ENCODE measurements at regions not wholly inside any gene's neighbourhood (a gene's known extent, or its start where the extent isn't known, plus 50 kb on each side); places are given as distances from the start of the nearest gene placed in this dataset.

DNA sequence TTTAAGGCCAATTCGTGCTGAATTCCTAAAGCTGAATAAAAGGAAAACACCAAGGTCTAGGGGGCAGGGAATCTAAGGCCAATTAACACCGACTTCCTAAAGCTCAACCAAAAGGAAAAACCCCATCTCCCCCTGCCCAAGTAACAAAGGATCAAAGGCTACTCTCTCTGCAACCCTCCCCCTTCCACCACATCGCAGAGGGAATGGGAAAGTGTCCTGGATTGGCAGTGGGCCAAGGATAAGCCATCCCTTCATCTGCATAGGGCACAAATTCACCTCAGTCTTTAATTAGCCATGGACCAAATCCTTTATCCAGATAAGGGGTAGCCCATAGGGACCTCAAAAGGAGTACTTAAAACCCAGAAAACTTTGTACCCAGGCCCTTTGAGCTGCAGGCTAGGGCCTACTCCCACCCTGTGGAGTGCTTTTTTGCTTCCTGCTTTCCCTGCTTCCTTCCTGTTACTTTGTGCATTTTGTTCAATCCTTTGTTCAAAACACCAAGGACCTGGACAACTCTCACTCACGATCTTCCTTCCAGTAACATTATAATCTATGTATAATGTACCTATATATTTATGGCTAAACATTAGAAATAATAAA is 2119.8 kb upstream of the CELF4 start:
- DNase-seq: no peak

DNA sequence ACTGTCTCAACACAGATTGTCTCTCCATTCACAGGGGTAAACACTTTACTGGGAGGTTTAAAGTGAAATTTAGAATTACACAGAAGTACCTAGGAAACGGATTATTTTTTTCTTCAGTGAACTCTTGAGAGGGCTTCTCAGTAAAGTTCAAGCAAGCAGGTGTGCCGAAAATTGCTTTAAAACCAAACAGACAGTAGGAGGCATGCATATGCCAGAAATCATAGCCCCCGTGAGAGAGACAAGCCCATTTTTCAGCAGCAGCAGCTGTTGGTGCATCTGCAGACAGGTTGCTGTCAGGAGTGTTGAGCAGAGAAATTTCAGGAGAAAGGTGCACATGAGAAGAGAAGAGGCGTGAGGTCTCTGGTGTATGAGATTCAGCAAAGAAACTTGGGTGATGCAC is 2115.5 kb upstream of the CELF4 start:
- DNase-seq: no peak

DNA sequence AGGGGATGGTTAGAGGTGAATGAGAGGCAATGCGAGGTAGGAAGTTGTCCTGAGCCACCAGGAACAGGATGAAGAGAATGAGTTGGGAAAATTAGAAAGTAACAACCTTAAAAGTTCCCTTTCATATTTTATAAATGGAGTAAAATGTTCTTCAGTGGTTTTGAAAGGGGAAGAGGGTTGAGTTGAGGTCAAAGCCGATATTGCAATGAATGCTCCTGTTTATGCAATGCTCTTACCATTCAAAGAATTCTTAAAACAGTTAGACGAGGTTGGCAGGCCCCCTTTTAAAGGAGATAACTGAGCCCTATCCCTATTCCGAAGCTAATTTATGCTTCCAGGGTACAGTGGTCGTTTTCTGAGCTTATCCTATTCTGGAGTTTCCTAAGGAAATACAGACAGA is 2110.3 kb upstream of the CELF4 start:
- no peak for DNase-seq

DNA sequence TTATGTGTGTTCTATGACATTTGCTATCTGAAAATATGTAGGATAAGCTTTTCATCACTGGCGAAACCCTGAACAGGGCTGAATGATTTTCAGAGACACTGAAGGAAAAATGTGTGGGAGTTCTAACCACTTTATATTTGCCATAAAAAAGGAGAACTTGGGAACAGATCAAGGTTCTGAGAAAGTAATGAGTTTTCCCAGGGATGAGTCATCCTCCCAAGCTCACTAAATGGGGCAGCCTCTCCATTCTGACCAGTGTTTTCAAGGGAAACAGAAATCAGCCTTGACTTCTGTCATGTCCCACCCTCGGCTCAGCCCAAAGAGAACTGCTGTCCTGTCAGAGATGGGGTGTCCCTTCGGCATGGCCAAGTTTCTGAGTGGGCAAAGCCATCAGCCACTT is 2109.8 kb upstream of the CELF4 start:
- DNase-seq: no peak

DNA sequence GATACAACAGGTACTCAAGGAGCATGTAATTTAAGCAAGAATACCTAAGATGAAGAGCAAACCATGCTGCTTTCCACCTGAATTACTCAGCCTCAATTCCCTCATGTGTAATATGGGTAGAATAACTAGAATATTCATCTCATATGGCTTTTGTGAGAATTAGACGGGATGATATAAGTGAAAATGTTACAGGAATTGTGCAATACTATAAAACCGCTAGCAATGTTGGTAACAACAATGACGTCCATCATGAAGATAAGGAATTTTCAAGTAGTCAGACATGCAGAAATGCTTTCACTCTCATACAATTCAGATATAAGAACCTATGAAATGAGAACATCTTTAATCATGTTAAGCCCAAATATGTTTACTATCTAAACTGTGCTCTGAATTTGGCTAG is 2106.6 kb upstream of the CELF4 start:
- no peak for DNase-seq

DNA sequence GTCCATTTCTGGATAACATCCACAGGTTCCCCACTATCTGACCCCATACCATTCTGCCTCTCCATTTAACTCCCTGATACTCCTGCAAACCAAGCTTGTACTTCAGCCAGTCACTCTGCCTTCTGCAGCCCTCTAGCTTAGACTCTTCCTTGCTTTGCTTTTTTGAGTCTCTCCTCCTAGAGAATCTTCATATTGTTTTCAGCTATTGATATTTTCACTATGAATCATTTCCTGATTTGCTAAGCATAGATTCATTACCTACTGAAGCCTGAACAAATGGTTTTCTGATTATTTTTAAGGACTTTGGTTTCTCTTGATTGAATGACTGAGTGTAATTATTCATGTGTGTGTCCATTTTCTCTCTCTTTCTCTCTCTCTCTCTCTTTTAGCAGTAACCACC is 2102.3 kb upstream of the CELF4 start:
- DNase-seq: no peak

DNA sequence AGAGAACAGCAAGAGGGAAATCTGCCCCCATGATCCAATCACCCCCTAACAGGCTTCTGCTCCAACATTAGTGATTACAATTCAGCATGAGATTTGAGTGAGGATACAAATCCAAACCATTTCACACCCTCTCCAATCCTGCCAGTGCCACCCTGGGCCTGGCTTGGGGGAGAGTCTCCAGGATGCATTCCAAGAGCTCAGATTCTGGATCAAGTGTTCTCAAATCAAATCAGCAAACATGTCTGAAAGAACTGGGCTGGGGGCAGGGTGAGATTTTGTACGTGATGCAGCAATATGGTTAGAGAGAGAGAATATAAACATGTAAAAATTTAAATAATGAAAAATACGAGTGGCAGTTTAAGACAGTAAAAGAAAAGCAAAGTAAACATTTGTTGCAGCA is 2100.9 kb upstream of the CELF4 start:
- no peak for DNase-seq

DNA sequence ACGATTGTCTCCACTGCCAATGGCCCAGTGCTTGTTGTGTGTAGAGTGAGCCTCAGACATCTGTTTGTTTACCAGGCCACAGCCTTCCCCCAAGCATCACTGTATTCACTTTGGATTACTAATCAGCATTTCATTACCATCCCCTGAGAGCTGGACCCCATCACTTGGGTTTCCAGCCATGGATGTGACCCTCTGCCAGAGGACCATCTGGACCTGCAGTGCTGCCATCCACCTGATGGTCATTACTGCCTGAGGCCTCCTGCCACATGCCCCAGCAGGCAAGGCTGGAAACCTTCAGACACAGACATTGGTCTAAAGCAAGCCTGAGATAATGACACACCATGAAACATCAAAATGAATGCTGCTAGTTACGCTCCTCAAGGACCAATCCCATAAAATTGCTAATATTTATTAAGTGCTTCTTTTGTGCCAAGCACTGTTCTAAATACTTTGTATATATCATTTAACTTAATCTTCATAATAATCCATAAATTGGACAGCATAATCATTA is 2096.3 kb upstream of the CELF4 start:
- no peak for DNase-seq

DNA sequence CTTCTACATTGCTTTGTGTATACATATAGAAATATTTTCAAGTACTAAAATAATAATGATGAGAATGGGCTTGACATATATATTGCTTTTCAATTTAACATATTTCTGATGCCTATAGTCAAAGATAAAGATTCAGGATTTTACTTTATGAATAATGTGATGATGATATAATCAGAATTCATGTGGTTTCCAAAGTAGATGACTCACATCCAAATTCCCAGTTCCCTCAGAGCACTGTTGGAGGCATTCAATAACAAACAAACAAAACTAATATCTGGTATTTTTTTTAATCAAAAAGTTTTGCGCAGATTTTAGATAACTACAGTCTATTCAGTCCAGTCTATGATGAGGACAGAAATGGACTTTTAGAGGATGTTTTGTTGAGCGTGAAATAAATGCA is 2094.5 kb upstream of the CELF4 start:
- no peak for DNase-seq

DNA sequence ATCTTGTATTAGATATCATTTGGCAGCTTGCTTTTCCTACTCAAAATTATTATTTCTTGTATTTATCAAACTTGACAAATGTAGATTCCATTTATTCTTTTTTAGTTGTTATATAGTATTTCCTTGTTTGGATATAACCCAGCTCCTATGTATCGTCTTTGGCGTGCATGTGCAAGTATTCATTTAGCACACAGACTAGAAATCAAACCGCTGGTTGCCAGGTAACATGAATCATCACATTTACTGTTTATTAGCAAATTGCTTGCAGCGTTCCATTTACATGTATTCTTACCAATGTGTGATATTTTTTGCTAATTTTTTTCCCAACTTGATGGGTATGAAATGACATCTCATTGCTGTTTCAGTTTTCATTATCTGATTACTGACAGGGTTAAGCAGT is 2089.7 kb upstream of the CELF4 start:
- no peak for DNase-seq

DNA sequence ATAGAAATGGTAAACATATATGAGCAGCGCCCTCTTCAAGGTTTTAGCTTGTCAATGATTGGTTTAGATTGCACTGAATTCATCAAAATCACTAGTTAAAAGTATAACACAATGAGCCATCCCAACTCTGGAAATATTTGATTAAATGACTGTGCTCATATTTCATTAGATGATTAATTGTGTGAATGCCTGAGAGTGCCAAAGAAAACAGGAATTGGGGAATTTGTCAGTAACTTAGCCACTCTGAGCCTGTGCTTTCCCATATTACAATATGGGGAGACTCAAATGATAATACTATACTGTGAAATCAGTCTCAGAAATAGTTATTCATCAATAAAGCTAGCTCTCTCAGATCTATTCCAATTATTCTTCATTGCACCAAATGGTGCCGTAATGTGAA is 2087.6 kb upstream of the CELF4 start:
- no peak for DNase-seq

DNA sequence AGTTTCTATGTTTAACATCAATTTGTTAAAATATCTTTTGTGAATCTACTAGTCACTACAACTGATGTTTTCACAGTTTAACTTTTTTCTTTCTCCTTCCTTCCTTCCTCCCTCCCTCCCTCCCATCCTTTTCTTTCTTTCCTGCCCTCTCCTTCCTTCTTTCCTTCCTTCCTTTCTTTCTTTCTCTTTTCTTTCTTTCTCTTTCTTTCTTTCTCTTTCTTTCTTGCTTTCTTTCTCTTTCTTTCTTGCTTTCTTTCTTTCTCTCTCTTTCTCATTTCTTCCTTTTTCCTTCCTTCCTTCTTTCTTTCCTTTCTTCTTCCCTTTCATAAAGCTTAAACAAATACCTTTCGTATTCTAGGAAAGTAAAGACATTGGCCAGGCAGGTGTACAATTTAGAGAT is 2083.0 kb upstream of the CELF4 start:
- DNase-seq: no peak

DNA sequence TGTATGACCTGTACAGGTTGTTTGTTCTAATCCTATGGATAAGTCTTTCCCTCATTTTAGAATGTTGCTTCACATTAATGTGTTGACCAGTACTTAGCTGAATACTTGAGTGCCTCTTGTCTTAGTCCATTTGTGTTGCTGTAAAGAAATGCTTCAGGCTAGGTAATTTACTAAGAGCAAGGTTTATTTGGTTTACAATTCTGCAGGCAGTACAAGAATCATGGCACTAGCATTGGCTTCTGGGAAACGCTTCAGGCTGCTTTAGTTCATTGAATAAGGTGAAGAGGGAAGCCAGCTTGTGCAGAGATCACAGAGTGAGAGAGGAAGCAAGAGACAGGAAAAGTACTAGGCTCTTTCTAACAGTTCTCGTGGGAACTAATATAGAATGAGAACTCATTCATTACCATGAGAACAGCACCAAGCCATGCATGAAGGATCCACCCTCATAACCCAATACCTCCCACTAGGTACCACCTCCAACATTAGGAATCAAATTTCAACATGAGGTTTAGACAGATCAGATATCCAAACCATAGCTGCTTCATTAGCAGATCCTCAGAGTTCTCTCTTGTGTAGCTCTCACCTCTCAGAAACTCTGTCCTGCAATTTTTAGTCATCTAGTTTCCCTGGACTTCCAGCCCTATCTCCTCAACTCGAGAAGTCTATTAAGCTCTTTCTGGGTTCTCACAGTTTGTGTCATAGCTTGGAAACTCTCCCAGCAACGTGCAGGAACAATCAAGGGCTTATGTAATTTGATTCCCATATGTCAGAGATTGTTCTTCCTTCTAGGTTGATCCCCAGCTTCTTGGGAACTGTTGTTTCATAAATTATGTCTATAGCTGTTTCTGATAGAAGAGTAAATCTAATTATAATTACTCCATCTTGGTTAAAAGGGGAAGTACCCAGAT is 2082.3 kb upstream of the CELF4 start:
- no peak for DNase-seq

DNA sequence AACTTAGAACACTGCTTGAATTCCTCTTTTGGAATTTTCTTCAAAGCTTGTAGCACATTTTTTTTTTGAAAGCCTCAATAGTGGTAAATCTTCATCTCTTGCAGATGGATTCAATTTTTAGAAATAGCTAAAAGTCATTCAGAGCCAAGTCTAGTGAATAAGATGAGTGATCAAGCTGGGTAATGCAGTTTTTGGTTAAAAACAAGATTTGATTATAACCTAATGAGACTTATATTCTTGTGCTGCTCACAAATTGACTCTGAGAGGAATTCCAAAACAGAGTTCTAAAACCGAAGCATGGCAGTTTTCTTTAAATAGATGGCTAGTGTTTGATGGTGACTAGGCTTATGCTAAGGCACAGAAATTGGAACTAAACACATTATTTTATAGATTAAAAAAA is 2072.6 kb upstream of the CELF4 start:
- no peak for DNase-seq

DNA sequence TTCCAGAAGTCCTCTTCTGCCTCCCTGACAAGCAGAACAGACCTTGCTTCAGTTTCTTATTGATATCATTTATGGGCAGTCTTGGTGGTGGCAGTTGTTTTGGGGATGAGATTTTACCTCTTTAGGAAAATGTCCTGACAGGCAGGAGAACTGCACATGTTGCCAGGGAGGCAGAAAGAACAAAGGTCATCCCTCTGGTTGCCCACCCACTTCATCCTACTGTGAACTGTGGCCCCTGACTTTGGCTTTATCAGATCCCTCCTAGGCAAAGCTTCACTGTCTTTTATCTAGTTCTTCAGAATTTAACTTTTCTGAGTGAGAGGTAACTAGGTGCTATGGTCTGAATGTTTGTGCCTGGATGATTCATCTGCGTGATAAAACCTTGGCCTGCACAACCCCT is 2071.3 kb upstream of the CELF4 start:
- DNase-seq: no peak

DNA sequence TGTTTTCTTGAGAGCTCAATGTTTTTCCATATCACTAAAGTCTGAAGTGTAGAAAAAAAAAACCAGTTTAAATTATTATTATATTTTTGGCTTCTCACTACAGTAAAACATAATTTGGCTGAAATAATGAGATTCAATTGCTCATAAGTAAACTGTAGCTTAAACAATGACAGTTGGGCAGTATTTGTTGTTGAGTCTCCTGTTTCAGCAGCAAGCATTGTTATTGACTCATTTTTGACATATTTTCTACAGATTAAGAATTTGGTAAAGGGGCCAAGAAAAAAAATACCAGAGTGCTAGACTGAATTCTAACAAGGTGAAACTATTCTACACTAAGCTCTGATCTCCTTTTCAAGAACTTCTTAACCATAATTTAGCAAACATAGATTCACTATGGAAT is 2070.4 kb upstream of the CELF4 start:
- DNase-seq: no peak

DNA sequence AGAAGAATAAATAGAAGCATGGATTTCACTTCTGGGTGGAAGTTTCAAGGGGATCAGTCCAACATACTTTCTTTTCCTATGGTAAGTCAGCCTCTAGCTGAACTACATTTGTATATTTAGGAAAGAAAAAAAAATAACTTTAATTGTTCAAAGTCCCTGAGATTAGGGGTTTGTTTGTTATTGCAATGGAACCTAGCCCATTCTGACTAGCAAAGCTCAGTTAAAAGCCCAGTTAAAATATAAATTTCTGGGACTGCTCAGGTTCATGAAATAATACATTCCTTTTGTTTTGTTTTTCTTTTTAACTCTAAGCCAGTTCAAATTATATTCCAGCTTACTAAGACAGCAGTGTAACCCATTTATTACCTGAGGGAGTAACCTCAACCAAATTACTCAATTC is 2069.6 kb upstream of the CELF4 start:
- no peak for DNase-seq

DNA sequence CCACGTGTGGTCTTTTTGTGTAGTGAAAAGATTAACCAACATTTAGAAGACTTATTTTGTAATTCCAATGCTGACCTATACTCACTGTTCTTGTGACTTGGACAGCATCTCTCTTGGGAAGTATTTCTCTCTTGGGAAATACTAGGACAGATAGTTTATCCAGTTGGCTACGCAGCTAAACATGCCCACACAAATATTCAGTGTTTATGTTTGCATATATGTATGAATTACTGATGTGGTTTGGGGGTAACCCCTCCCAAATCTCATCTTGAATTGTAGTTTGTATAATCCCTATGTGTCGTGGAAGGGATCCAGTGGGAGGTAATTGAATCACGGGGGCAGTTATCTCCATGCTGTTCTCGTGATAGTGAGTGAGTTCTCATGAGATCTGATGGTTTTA is 2062.3 kb upstream of the CELF4 start:
- DNase-seq: no peak

DNA sequence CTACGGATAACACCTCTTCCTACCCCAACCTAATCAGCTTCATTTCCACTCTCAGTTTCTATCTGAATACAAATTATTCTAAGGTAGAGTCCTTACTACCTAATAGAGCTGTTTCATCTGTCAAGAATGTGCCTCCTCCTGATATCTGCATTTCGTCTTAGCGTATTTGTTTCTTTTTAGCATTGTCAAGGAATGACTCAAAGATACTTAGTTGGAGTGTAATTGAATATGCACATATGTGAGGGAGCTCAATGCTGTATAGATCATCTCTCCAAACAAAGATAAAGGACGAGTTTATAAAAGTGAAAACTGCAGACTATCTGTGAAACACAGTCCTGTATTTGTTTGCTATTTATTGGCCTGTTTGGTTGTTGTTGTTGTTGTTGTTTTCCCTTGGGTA is 2059.4 kb upstream of the CELF4 start:
- DNase-seq: no peak

DNA sequence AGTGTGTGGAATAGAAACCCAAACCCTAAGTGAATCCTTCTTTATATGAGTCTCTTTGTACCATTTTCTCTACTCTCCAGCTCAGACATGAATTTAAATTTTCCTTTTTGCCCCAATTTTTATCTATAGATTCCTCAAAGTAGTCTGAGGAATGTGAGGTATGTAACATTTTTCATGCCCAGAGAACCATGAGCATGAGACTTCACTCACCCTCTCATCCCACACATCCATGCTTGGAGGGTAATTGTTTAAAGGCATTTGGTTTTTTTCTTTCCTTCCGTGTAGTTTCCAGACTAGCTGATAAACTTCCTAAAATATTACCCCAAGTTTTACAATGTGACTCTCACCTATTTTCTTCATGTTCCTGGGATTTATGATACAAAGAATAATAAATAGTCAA is 2056.8 kb upstream of the CELF4 start:
- no peak for DNase-seq

DNA sequence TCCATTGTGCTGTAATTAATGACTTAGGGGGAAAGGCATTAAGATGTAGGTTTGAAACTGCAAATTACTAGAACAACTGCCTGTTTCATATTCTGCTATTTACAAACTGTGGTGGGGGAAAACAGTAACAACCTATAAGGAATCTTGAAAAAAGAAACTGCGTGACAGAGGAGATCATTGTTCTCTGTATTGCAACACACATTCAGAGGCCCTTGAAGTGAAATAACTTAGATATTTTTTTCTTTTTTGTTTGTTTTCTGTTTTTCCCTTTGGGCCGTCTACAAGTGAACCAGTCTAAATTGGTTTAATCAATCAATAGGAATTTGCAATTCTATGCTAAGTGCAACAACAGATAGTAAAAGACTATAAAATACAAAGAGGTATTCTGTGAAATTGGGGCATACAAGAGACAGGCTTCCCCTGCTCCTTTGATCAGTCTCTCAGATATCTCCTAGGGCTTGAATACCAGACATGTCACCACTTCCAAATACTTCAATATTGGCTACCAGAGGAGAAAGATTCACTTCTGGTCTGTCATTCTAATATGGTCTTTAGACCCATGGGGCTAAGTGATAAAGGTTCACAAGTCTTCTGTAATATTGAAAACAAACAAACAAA is 2055.1 kb upstream of the CELF4 start:
- no peak for DNase-seq

DNA sequence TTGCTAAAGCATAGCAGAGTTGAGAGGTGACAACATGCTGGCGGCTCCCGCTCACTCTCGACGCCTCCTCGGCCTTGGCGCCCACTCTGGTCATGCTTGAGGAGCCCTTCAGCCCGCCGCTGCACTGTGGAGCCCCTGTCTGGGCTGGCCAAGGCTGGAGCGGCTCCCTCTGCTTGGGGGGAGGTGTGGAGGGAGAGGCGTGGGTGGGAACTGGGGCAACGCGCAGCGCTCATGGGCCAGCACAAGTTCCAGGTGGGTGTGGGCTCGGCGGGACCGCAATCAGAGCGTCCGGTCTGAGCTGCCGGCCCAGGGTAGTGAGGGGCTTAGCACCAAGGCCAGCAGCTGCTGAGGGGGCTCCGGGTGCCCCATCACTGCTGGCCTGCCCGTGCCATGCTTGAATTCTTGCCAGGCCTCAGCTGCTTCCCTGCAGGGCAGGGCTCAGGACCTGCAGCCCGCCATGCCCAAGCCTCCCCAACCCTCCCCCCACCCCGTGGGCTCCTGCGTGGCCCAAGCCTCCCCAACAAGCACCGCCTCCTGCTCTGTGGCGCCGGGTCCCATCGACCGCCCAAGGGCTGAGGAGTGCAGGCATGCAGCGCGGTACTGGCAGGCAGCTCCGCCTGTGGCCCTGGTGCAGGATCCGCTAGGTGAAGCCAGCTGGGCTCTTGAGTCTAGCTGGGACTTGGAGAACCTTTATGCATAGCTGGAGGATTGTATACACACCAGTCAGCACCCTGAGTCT is 2052.8 kb upstream of the CELF4 start:
- no peak for DNase-seq

DNA sequence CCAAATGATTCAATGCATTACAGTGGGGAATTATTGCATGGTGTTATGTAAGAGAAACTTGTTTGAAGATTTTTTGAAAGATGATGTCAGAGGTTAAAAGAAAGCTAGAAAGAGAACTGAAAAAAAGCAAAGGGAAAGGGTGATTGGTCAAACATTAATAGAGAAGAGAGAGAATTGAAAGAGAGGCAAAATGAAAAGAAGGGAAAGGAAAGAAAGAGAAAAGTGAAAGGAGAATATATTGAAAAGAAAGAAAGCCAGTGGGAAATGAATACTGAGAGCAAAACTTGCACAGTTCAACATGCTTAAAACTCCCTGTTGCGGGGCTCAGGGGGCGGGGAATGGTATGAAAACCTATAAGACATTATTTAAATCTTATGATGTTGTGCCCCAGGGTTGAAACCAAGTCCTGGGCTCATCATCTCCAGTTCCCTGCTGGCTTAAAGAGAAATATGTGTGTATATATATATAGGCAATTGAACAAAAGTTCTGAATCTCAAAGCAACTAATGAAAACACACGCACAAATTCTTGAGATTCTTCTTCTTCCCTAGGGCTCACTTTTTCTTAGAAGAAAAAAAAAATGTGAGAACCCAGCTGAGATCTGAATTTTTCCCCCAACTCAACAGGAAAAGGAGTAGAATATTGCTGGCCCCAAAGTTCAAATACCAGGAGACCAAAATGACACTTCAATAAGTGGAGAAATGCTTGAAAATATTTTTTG is 2045.9 kb upstream of the CELF4 start:
- no peak for DNase-seq

Measured in activated CD4-positive, alpha-beta T cell treated with anti-CD3 and anti-CD28 coated beads, Interleukin-2, amount 50 U/mL, for 48 hours (primary cell).